ENCODE measurements at regions not wholly inside any gene's neighbourhood (a gene's known extent, or its start where the extent isn't known, plus 50 kb on each side); places are given as distances from the start of the nearest gene placed in this dataset.

DNA sequence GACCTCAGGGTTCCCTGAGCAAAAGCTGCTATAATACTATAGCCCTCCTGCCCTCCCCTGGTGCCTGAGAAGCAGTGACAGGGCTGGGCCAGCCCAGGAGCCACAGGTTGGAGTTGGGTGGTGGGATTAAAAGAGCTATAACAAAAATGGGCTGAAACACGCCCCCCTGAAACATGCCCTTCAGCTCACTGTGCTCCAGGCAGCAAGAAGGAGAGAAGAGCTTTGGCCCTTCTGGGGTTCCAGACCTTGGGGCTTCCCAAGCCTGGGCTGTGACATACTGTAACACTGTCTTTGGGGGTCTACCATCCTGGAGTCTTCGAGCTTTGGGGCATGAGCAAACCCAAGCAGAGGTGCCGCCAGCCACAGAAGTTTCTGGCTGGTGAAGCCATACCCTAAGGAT, 129.2 kb downstream of the HTR1B start:
- TF ChIP-seq YY1 (IDR thresholded peaks at IDR 0.05) (no peak), SP1 (IDR thresholded peaks at IDR 0.05) (no peak), RAD21 (IDR thresholded peaks at IDR 0.05) (no peak)
- TF ChIP-seq, protein P1, sequence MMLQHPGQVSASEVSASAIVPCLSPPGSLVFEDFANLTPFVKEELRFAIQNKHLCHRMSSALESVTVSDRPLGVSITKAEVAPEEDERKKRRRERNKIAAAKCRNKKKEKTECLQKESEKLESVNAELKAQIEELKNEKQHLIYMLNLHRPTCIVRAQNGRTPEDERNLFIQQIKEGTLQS (IDR thresholded peaks at IDR 0.05) = no peak

Data from liver (tissue), 2 donors.